ENCODE measurements at regions not wholly inside any gene's neighbourhood (a gene's known extent, or its start where the extent isn't known, plus 50 kb on each side); places are given as distances from the start of the nearest gene placed in this dataset.

- no peak for TF ChIP-seq GATA2 (IDR thresholded peaks at IDR 0.05; ENCODE audit: low read depth, low read length)
- TF ChIP-seq GATA3 (IDR thresholded peaks at IDR 0.05; ENCODE audit: low read depth, low read length), result no peak
Measured at GRCh38 chr5:61653807-61654580, 321.9 kb downstream of the ZSWIM6 start.

- TF ChIP-seq GATA2 (IDR thresholded peaks at IDR 0.05; ENCODE audit: low read depth, low read length), result no peak
- no peak for TF ChIP-seq GATA3 (IDR thresholded peaks at IDR 0.05; ENCODE audit: low read depth, low read length)
Measured at GRCh38 chr5:61654876-61655275, 322.8 kb downstream of the ZSWIM6 start.

GRCh38 chr5:61657010-61657409 lies 325.0 kb downstream of the ZSWIM6 start:
- TF ChIP-seq GATA3 (IDR thresholded peaks at IDR 0.05; ENCODE audit: low read depth, low read length) (no peak), GATA2 (IDR thresholded peaks at IDR 0.05; ENCODE audit: low read depth, low read length) (no peak)

DNA sequence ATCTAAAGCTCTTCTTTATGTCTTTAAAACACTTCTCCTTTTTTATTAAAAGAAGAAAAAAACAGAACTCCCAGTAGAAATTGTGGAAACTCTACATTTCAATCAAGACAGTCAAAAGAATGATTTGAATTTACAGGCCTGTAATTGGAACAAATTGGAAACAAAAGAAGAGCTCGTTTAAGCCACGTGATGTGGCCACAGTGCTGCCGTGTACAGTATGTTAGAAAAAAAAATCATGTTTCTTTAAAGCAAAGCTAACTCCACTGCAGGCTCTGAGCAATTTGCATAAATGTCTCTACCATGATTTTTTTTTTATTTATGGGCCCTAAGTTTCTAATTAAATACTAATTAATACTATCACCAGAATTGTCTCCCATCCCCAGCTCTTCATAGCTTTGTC lies 325.6 kb downstream of the ZSWIM6 start:
- TF ChIP-seq GATA2 (IDR thresholded peaks at IDR 0.05; ENCODE audit: low read depth, low read length), result no peak
- TF ChIP-seq GATA3 (IDR thresholded peaks at IDR 0.05; ENCODE audit: low read depth, low read length), result no peak

DNA sequence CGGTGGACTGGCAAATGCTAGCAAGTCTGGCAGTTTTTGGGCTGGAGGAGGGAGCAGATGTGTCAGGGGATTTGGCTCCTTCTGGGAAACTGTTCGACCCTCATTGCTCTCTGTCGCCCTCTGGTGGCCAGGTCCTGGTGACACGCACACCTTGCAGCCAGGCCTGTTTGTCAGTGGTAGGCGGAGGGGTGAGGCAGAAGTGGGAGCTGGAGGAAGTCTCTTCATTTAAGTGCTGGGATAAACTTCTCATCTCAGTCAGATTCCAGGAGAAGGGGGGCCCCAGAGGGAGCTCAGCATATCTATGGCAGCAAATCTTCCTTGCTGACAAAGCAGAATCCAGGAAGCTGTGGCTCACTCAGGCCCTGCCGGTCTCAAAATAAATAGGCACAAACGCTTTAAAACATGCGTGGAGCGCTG lies 326.5 kb downstream of the ZSWIM6 start:
- no peak for TF ChIP-seq GATA2 (IDR thresholded peaks at IDR 0.05; ENCODE audit: low read depth, low read length)
- TF ChIP-seq GATA3 (IDR thresholded peaks at IDR 0.05; ENCODE audit: low read depth, low read length), result no peak

DNA sequence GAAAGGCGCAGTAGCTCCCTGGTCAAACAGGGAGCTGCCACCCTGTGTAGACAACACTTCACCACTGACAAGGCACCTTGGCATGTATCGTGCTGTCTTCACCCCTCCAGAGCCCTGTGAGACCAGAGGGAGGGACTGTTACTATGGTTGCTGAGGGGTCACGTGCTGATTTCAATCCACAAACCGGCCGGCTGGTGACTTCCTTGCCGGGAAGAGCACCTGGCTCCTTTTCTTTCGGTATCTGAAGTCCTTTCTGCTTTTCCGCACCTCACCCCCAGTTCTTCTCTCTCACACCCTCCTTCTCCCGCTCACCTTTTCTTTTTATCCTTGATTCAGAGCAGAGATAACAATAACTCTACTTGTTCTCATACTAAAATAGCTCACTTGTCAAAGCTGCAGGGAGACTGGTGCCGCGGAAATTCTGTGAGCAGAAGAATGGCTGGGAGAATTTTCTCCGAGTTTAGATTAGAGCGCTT lies 327.2 kb downstream of the ZSWIM6 start:
- TF ChIP-seq GATA3 (IDR thresholded peaks at IDR 0.05; ENCODE audit: low read depth, low read length) (no peak), GATA2 (IDR thresholded peaks at IDR 0.05; ENCODE audit: low read depth, low read length) (no peak)

GRCh38 chr5:61662670-61663069 lies 330.6 kb downstream of the ZSWIM6 start:
- no peak for TF ChIP-seq GATA2 (IDR thresholded peaks at IDR 0.05; ENCODE audit: low read depth, low read length)
- TF ChIP-seq GATA3 (IDR thresholded peaks at IDR 0.05; ENCODE audit: low read depth, low read length), result no peak

DNA sequence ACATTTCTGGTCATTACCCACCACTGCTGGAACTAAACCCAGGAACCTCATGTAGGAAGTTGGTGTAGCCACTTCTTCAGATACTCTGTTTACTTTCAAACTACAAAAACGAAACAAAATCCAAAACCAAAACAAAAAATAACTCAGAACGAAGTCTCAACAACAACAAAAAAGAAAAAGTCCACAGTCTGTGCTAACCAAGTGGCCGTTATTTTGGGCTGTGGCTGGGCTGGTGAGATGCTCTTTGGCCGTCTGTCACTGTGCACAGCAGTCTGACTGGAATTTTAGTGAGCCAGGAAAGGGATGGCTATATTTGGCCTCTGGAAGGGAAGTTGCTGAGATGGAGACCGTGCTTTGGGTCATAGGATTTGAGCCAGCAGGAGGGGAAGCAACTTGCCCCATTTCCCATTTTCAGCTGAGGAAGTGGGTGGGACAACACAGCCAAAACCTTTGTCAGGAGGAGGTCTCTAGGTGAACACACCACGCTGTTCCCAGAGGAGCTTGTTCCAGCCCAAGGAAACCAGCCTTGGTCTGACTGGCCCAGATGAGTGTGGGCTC lies 334.1 kb downstream of the ZSWIM6 start:
- TF ChIP-seq GATA3 (IDR thresholded peaks at IDR 0.05; ENCODE audit: low read depth, low read length) (no peak), GATA2 (IDR thresholded peaks at IDR 0.05; ENCODE audit: low read depth, low read length) (no peak)

GRCh38 chr5:61667525-61668218 lies 335.6 kb downstream of the ZSWIM6 start:
- TF ChIP-seq GATA3 (IDR thresholded peaks at IDR 0.05; ENCODE audit: low read depth, low read length) (no peak), GATA2 (IDR thresholded peaks at IDR 0.05; ENCODE audit: low read depth, low read length) (no peak)

GRCh38 chr5:61669531-61669930 lies 337.5 kb downstream of the ZSWIM6 start:
- TF ChIP-seq GATA2 (IDR thresholded peaks at IDR 0.05; ENCODE audit: low read depth, low read length), result no peak
- TF ChIP-seq GATA3 (IDR thresholded peaks at IDR 0.05; ENCODE audit: low read depth, low read length), result no peak

DNA sequence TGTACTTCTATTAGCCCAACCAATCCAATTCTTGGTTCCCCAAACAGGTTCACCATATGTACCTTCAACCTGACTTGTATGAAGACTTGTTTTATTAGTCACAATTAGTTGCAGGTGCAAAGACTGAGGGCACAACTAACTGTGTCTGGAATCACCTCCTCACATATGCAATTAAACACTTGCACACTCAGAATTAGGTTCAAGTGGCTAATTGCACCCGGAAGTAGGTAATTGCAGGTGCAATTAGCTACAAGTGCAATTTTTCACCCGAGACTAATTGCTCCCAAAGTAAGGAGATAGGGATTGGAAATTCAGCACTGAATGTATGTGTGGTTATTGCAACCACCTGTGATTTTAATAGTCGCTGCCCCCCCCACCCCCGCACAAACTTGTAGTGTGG lies 338.9 kb downstream of the ZSWIM6 start:
- no peak for TF ChIP-seq GATA2 (IDR thresholded peaks at IDR 0.05; ENCODE audit: low read depth, low read length)

DNA sequence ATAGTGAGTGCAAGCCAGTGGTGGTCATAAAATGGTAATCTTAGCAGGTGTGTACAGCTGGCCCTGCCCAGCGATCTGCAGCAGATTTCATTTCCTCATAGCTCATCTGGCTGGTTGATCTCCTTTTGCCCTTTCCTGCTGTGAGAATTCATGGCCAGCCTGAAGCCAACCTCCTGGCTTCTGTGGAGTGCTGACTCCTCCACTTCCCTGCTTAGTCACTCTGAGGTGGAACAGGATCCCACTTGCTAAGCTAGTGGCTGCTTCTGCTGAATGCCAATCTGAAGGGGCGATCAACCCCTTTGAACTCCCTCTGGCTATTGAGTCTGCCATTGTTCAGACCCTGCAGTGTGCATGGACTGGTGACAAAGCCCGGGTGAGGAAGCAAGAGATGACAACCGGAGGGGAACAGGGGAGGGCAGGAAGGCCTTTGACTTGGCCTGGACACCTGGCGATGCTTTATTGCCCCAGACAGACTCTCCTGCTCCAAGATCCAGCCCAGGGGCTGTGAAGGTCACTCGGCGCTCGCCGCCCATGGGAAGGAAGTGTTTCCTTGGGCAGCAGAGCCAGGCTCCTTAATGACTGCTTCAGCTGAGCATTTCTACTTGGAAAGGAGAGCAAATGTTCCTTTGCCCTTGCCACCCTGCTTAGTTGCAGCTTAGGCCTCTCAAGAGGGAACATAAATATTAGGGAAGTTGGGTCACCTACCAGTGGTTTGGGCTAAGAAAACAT lies 341.1 kb downstream of the ZSWIM6 start:
- TF ChIP-seq GATA2 (IDR thresholded peaks at IDR 0.05; ENCODE audit: low read depth, low read length) (no peak), GATA3 (IDR thresholded peaks at IDR 0.05; ENCODE audit: low read depth, low read length) (no peak)

DNA sequence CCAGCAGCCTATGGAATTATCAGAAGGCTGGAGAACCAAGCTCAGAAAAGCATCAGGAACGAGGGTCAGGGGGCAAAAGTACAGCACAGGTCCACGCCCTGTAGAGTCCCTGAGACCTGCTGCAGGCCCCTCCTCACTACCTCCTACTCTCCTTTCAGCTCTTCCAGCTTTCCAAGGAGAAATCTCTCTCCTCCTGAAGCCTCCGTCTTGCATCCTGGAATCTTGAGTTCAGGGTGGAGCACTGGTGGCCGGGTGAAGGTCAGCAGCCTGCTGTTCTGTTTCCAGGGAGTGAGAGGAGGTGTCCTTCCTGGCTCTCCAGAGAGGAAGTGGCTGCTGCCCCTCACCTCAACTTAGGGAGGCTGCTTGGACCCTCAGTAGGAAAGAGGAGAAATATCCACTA lies 342.3 kb downstream of the ZSWIM6 start:
- TF ChIP-seq GATA2 (IDR thresholded peaks at IDR 0.05; ENCODE audit: low read depth, low read length) (no peak), GATA3 (IDR thresholded peaks at IDR 0.05; ENCODE audit: low read depth, low read length) (no peak)

GRCh38 chr5:61675015-61675692 lies 343.1 kb downstream of the ZSWIM6 start:
- TF ChIP-seq GATA3 (IDR thresholded peaks at IDR 0.05; ENCODE audit: low read depth, low read length) (no peak), GATA2 (IDR thresholded peaks at IDR 0.05; ENCODE audit: low read depth, low read length) (no peak)
